ENCODE measurements at regions not wholly inside any gene's neighbourhood (a gene's known extent, or its start where the extent isn't known, plus 50 kb on each side); places are given as distances from the start of the nearest gene placed in this dataset.

GRCh38 chr5:58284886-58285285 is 175.0 kb downstream of the PLK2 start:
- Histone ChIP-seq H3K4me3 (ENCODE audit: low read length in 3 of 3) (no peak overlapping the region), H3K4me1 (ENCODE audit: control insufficient read depth in 3 of 3, insufficient read depth in 3 of 3, low read length in 3 of 3) (no peaks in the 10 kb centered on the region), H3K9ac (ENCODE audit: low read depth in 1 of 3, low read length in 3 of 3) (no peak overlapping the region), H3K9me3 (ENCODE audit: control insufficient read depth in 3 of 3, low read length in 3 of 3) (no peaks in the 10 kb centered on the region), H3K27me3 (ENCODE audit: control insufficient read depth in 3 of 3, insufficient read depth in 3 of 3, low read length in 3 of 3) (no peaks in the 10 kb centered on the region), H3K27ac (ENCODE audit: low read depth, low read length) (no peak overlapping the region), H3K36me3 (ENCODE audit: control insufficient read depth in 3 of 3, insufficient read depth in 3 of 3, low read length in 3 of 3) (no peaks in the 10 kb centered on the region)

- H3K4me1 ChIP-seq (ENCODE audit: control insufficient read depth in 3 of 3, insufficient read depth in 3 of 3, low read length in 3 of 3), result no peaks in the 10 kb centered on the region
- no peaks in the 10 kb centered on the region for H3K27me3 ChIP-seq (ENCODE audit: control insufficient read depth in 3 of 3, insufficient read depth in 3 of 3, low read length in 3 of 3)
- no peaks in the 10 kb centered on the region for H3K36me3 ChIP-seq (ENCODE audit: control insufficient read depth in 3 of 3, insufficient read depth in 3 of 3, low read length in 3 of 3)
- H3K4me3 ChIP-seq (ENCODE audit: low read length in 3 of 3), result no peak overlapping the region
- no peak overlapping the region for H3K9ac ChIP-seq (ENCODE audit: low read depth in 1 of 3, low read length in 3 of 3)
- no peak overlapping the region for H3K27ac ChIP-seq (ENCODE audit: low read depth, low read length)
- no peaks in the 10 kb centered on the region for H3K9me3 ChIP-seq (ENCODE audit: control insufficient read depth in 3 of 3, low read length in 3 of 3)
Observed at GRCh38 chr5:58281189-58281588, 178.7 kb downstream of the PLK2 start.

GRCh38 chr5:58279259-58279658 is 180.6 kb downstream of the PLK2 start:
- no peaks in the 10 kb centered on the region for H3K36me3 ChIP-seq (ENCODE audit: control insufficient read depth in 3 of 3, insufficient read depth in 3 of 3, low read length in 3 of 3)
- H3K4me1 ChIP-seq (ENCODE audit: control insufficient read depth in 3 of 3, insufficient read depth in 3 of 3, low read length in 3 of 3), result no peaks in the 10 kb centered on the region
- H3K9me3 ChIP-seq (ENCODE audit: control insufficient read depth in 3 of 3, low read length in 3 of 3), result no peaks in the 10 kb centered on the region
- H3K4me3 ChIP-seq (ENCODE audit: low read length in 3 of 3), result no peak overlapping the region
- H3K9ac ChIP-seq (ENCODE audit: low read depth in 1 of 3, low read length in 3 of 3), result no peak overlapping the region
- H3K27ac ChIP-seq (ENCODE audit: low read depth, low read length), result no peak overlapping the region
- no peaks in the 10 kb centered on the region for H3K27me3 ChIP-seq (ENCODE audit: control insufficient read depth in 3 of 3, insufficient read depth in 3 of 3, low read length in 3 of 3)

GRCh38 chr5:58276431-58276830 is 183.5 kb downstream of the PLK2 start:
- Histone ChIP-seq H3K9ac (ENCODE audit: low read depth in 1 of 3, low read length in 3 of 3) (no peak overlapping the region), H3K9me3 (ENCODE audit: control insufficient read depth in 3 of 3, low read length in 3 of 3) (no peaks in the 10 kb centered on the region), H3K27me3 (ENCODE audit: control insufficient read depth in 3 of 3, insufficient read depth in 3 of 3, low read length in 3 of 3) (no peaks in the 10 kb centered on the region), H3K27ac (ENCODE audit: low read depth, low read length) (no peak overlapping the region), H3K4me1 (ENCODE audit: control insufficient read depth in 3 of 3, insufficient read depth in 3 of 3, low read length in 3 of 3) (no peaks in the 10 kb centered on the region), H3K4me3 (ENCODE audit: low read length in 3 of 3) (no peak overlapping the region), H3K36me3 (ENCODE audit: control insufficient read depth in 3 of 3, insufficient read depth in 3 of 3, low read length in 3 of 3) (no peaks in the 10 kb centered on the region)

GRCh38 chr5:58275516-58275915 is 184.4 kb downstream of the PLK2 start:
- Histone ChIP-seq H3K36me3 (ENCODE audit: control insufficient read depth in 3 of 3, insufficient read depth in 3 of 3, low read length in 3 of 3) (no peaks in the 10 kb centered on the region), H3K4me1 (ENCODE audit: control insufficient read depth in 3 of 3, insufficient read depth in 3 of 3, low read length in 3 of 3) (no peaks in the 10 kb centered on the region)

GRCh38 chr5:58274191-58274590 is 185.7 kb downstream of the PLK2 start:
- H3K27ac ChIP-seq (ENCODE audit: low read depth, low read length), result no peak overlapping the region
- no peaks in the 10 kb centered on the region for H3K36me3 ChIP-seq (ENCODE audit: control insufficient read depth in 3 of 3, insufficient read depth in 3 of 3, low read length in 3 of 3)
- no peak overlapping the region for H3K4me3 ChIP-seq (ENCODE audit: low read length in 3 of 3)
- H3K4me1 ChIP-seq (ENCODE audit: control insufficient read depth in 3 of 3, insufficient read depth in 3 of 3, low read length in 3 of 3), result no peaks in the 10 kb centered on the region
- H3K27me3 ChIP-seq (ENCODE audit: control insufficient read depth in 3 of 3, insufficient read depth in 3 of 3, low read length in 3 of 3), result no peaks in the 10 kb centered on the region
- H3K9me3 ChIP-seq (ENCODE audit: control insufficient read depth in 3 of 3, low read length in 3 of 3), result no peaks in the 10 kb centered on the region
- no peak overlapping the region for H3K9ac ChIP-seq (ENCODE audit: low read depth in 1 of 3, low read length in 3 of 3)

More at GRCh38 chr5:58275516-58275915, 184.4 kb downstream of the PLK2 start:
- no peak overlapping the region for H3K9ac ChIP-seq (ENCODE audit: low read depth in 1 of 3, low read length in 3 of 3)
- no peak overlapping the region for H3K4me3 ChIP-seq (ENCODE audit: low read length in 3 of 3)
- no peaks in the 10 kb centered on the region for H3K9me3 ChIP-seq (ENCODE audit: control insufficient read depth in 3 of 3, low read length in 3 of 3)
- H3K27ac ChIP-seq (ENCODE audit: low read depth, low read length), result no peak overlapping the region
- H3K27me3 ChIP-seq (ENCODE audit: control insufficient read depth in 3 of 3, insufficient read depth in 3 of 3, low read length in 3 of 3), result no peaks in the 10 kb centered on the region

- no peak overlapping the region for H3K9ac ChIP-seq (ENCODE audit: low read depth in 1 of 3, low read length in 3 of 3)
- H3K27me3 ChIP-seq (ENCODE audit: control insufficient read depth in 3 of 3, insufficient read depth in 3 of 3, low read length in 3 of 3), result no peaks in the 10 kb centered on the region
- no peaks in the 10 kb centered on the region for H3K36me3 ChIP-seq (ENCODE audit: control insufficient read depth in 3 of 3, insufficient read depth in 3 of 3, low read length in 3 of 3)
- no peaks in the 10 kb centered on the region for H3K4me1 ChIP-seq (ENCODE audit: control insufficient read depth in 3 of 3, insufficient read depth in 3 of 3, low read length in 3 of 3)
- no peak overlapping the region for H3K4me3 ChIP-seq (ENCODE audit: low read length in 3 of 3)
- H3K27ac ChIP-seq (ENCODE audit: low read depth, low read length), result no peak overlapping the region
- H3K9me3 ChIP-seq (ENCODE audit: control insufficient read depth in 3 of 3, low read length in 3 of 3), result no peaks in the 10 kb centered on the region
Observed at GRCh38 chr5:58273711-58274110, 186.2 kb downstream of the PLK2 start.

GRCh38 chr5:58268268-58268667 is 191.6 kb downstream of the PLK2 start:
- Histone ChIP-seq H3K36me3 (ENCODE audit: control insufficient read depth in 3 of 3, insufficient read depth in 3 of 3, low read length in 3 of 3) (no peaks in the 10 kb centered on the region), H3K9me3 (ENCODE audit: control insufficient read depth in 3 of 3, low read length in 3 of 3) (no peaks in the 10 kb centered on the region), H3K27me3 (ENCODE audit: control insufficient read depth in 3 of 3, insufficient read depth in 3 of 3, low read length in 3 of 3) (no peaks in the 10 kb centered on the region), H3K4me1 (ENCODE audit: control insufficient read depth in 3 of 3, insufficient read depth in 3 of 3, low read length in 3 of 3) (no peaks in the 10 kb centered on the region), H3K4me3 (ENCODE audit: low read length in 3 of 3) (no peak overlapping the region), H3K9ac (ENCODE audit: low read depth in 1 of 3, low read length in 3 of 3) (no peak overlapping the region), H3K27ac (ENCODE audit: low read depth, low read length) (peak overlapping the region; percentile 34)

- Histone ChIP-seq H3K27ac (ENCODE audit: low read depth, low read length) (no peak overlapping the region), H3K4me1 (ENCODE audit: control insufficient read depth in 3 of 3, insufficient read depth in 3 of 3, low read length in 3 of 3) (no peaks in the 10 kb centered on the region), H3K36me3 (ENCODE audit: control insufficient read depth in 3 of 3, insufficient read depth in 3 of 3, low read length in 3 of 3) (no peaks in the 10 kb centered on the region), H3K9ac (ENCODE audit: low read depth in 1 of 3, low read length in 3 of 3) (no peak overlapping the region), H3K27me3 (ENCODE audit: control insufficient read depth in 3 of 3, insufficient read depth in 3 of 3, low read length in 3 of 3) (no peaks in the 10 kb centered on the region), H3K9me3 (ENCODE audit: control insufficient read depth in 3 of 3, low read length in 3 of 3) (no peaks in the 10 kb centered on the region), H3K4me3 (ENCODE audit: low read length in 3 of 3) (no peak overlapping the region)
Observed at GRCh38 chr5:58266402-58266801, 193.5 kb downstream of the PLK2 start.

- Histone ChIP-seq H3K36me3 (ENCODE audit: control insufficient read depth in 3 of 3, insufficient read depth in 3 of 3, low read length in 3 of 3) (no peaks in the 10 kb centered on the region), H3K4me1 (ENCODE audit: control insufficient read depth in 3 of 3, insufficient read depth in 3 of 3, low read length in 3 of 3) (no peaks in the 10 kb centered on the region), H3K9me3 (ENCODE audit: control insufficient read depth in 3 of 3, low read length in 3 of 3) (no peaks in the 10 kb centered on the region), H3K27ac (ENCODE audit: low read depth, low read length) (no peak overlapping the region), H3K4me3 (ENCODE audit: low read length in 3 of 3) (no peak overlapping the region), H3K27me3 (ENCODE audit: control insufficient read depth in 3 of 3, insufficient read depth in 3 of 3, low read length in 3 of 3) (no peaks in the 10 kb centered on the region), H3K9ac (ENCODE audit: low read depth in 1 of 3, low read length in 3 of 3) (no peak overlapping the region)
Observed at GRCh38 chr5:58265246-58265930, 194.5 kb downstream of the PLK2 start.

All from skeletal muscle tissue (tissue), 3 donors.